ENCODE measurements at regions not wholly inside any gene's neighbourhood (a gene's known extent, or its start where the extent isn't known, plus 50 kb on each side); places are given as distances from the start of the nearest gene placed in this dataset.
"Not testable (repeated sequence)": the region's sequence is repeated elsewhere in the genome, so short reads cannot be mapped to it uniquely, and the experiment has no call there.

DNA sequence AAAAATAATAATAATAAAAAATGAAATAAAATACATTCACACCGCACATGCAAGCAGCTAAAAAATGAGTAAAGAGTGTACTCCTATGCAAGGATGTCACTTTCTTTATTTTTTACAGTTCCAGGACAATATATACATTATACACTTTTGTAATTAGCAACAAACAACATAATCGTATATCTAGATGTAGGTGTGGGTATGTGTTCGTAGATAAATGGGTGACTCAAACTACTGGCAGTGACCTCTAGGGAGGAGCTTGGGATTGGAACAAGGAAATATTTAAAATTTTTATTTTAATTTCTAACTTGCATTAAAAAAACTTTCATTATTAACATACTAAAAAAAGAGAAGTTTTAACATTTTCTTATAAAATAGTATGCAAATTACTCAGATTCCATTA, 86.1 kb upstream of the MYLIP start:
- H3K4me3 ChIP-seq (ENCODE audit: low read depth, low read length), result no peak overlapping the region
- TF ChIP-seq, protein P1, sequence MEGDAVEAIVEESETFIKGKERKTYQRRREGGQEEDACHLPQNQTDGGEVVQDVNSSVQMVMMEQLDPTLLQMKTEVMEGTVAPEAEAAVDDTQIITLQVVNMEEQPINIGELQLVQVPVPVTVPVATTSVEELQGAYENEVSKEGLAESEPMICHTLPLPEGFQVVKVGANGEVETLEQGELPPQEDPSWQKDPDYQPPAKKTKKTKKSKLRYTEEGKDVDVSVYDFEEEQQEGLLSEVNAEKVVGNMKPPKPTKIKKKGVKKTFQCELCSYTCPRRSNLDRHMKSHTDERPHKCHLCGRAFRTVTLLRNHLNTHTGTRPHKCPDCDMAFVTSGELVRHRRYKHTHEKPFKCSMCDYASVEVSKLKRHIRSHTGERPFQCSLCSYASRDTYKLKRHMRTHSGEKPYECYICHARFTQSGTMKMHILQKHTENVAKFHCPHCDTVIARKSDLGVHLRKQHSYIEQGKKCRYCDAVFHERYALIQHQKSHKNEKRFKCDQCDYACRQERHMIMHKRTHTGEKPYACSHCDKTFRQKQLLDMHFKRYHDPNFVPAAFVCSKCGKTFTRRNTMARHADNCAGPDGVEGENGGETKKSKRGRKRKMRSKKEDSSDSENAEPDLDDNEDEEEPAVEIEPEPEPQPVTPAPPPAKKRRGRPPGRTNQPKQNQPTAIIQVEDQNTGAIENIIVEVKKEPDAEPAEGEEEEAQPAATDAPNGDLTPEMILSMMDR (IDR thresholded peaks at IDR 0.05; ENCODE audit: borderline replicate concordance, insufficient read depth, low read depth, low read length), result no peak

GRCh38 chr6:16041327-16041726, 87.6 kb upstream of the MYLIP start:
- TF ChIP-seq, protein P1 (IDR thresholded peaks at IDR 0.05; ENCODE audit: borderline replicate concordance, insufficient read depth, low read depth, low read length), result no peak

GRCh38 chr6:16040628-16040974, 88.3 kb upstream of the MYLIP start:
- no peak overlapping the region for H3K4me3 ChIP-seq (ENCODE audit: low read depth, low read length)
- TF ChIP-seq, protein P1 (IDR thresholded peaks at IDR 0.05; ENCODE audit: borderline replicate concordance, insufficient read depth, low read depth, low read length), result no peak

More at GRCh38 chr6:16041327-16041726, 87.6 kb upstream of the MYLIP start:
- H3K4me3 ChIP-seq (ENCODE audit: low read depth, low read length), result no peak overlapping the region

GRCh38 chr6:16039892-16040627, 88.8 kb upstream of the MYLIP start:
- H3K4me3 ChIP-seq (ENCODE audit: low read depth, low read length), result not testable (repeated sequence)

DNA sequence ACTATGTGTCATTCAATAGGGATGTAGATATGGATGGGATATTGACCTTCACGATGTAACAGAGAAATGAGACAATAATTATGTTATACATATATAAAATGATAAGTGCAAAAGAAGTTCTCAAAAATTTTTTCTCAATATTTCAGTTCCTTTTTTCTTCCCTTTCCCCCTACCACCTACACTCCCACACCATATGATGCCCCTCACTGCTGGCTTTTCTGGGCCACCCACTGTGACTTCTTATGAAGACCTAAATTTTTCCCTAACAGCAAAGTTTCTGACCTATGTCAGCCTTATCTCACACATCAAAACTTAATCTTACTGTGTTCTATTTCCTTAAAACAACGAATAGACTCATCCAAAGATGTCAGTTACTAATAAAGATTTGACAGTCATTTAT, 89.9 kb upstream of the MYLIP start:
- H3K4me3 ChIP-seq (ENCODE audit: low read depth, low read length), result no peak overlapping the region
- TF ChIP-seq, protein P1 (IDR thresholded peaks at IDR 0.05; ENCODE audit: borderline replicate concordance, insufficient read depth, low read depth, low read length), result no peak

- TF ChIP-seq, protein P1 (IDR thresholded peaks at IDR 0.05; ENCODE audit: borderline replicate concordance, insufficient read depth, low read depth, low read length), result no peak
- no peak overlapping the region for H3K4me3 ChIP-seq (ENCODE audit: low read depth, low read length)
Measured at GRCh38 chr6:16035488-16036080, 93.3 kb upstream of the MYLIP start.

GRCh38 chr6:16033214-16033613, 95.7 kb upstream of the MYLIP start:
- TF ChIP-seq, protein P1 (IDR thresholded peaks at IDR 0.05; ENCODE audit: borderline replicate concordance, insufficient read depth, low read depth, low read length), result no peak
- no peak overlapping the region for H3K4me3 ChIP-seq (ENCODE audit: low read depth, low read length)

Data from GM12875 (cell line).